KBM-7 (cell line): ENCODE measurements at regions not wholly inside any gene's neighbourhood (a gene's known extent, or its start where the extent isn't known, plus 50 kb on each side); places are given as distances from the start of the nearest gene placed in this dataset.

Experiments used
- DNase-seq: peaks from one replicate; pipeline ENCODE4 v3.0.0-alpha.2; 2015
- in situ Hi-C: fragments of 300-500 bp; cut with MboI; formaldehyde crosslinking; loops from 2 replicates; pipeline ENCODE4 v1.14.3; 2020; ENCODE audit warnings: low sequenced_read_pairs, low pct_unique_long_range_greater_than_20kb, mixed read lengths

GRCh38 chr18:78034755-78035154 lies 785.1 kb downstream of the GALR1 start:
- in situ Hi-C loops, result no loop called here

GRCh38 chr18:78041218-78041617 lies 791.6 kb downstream of the GALR1 start:
- in situ Hi-C loops, result no loop called here
- no peak for DNase-seq

More at GRCh38 chr18:78034755-78035154, 785.1 kb downstream of the GALR1 start:
- DNase-seq, result no peak

GRCh38 chr18:78046631-78047030 lies 797.0 kb downstream of the GALR1 start:
- DNase-seq, result no peak
- in situ Hi-C loops, result no loop called here

- in situ Hi-C loops, result no loop called here
- no peak for DNase-seq
Measured at GRCh38 chr18:78049281-78049680, 799.6 kb downstream of the GALR1 start.

GRCh38 chr18:78054801-78055200 lies 805.2 kb downstream of the GALR1 start:
- in situ Hi-C loops, result no loop called here
- DNase-seq, result no peak

- in situ Hi-C loops, result no loop called here
- DNase-seq, result no peak
Measured at GRCh38 chr18:78056011-78056410, 806.4 kb downstream of the GALR1 start.

- in situ Hi-C loops, result no loop called here
- DNase-seq, result no peak
Measured at GRCh38 chr18:78069784-78070664, 820.4 kb downstream of the GALR1 start.

GRCh38 chr18:78071166-78071710 lies 821.6 kb downstream of the GALR1 start:
- in situ Hi-C loops, result no loop called here
- no peak for DNase-seq

- in situ Hi-C loops, result no loop called here
- DNase-seq, result no peak
Measured at GRCh38 chr18:78071776-78072175, 822.1 kb downstream of the GALR1 start.

GRCh38 chr18:78072375-78072774 lies 822.7 kb downstream of the GALR1 start:
- no peak for DNase-seq
- in situ Hi-C loops, result no loop called here

- in situ Hi-C loops, result no loop called here
- no peak for DNase-seq
Measured at GRCh38 chr18:78073275-78073674, 823.6 kb downstream of the GALR1 start.

GRCh38 chr18:78074400-78075020 lies 824.9 kb downstream of the GALR1 start:
- in situ Hi-C loops, result no loop called here
- DNase-seq, result no peak

GRCh38 chr18:78080081-78080480 lies 830.4 kb downstream of the GALR1 start:
- no peak for DNase-seq
- in situ Hi-C loops, result no loop called here

GRCh38 chr18:78080761-78081160 lies 831.1 kb downstream of the GALR1 start:
- DNase-seq, result no peak
- in situ Hi-C loops, result no loop called here

GRCh38 chr18:78082816-78083215 lies 833.2 kb downstream of the GALR1 start:
- no peak for DNase-seq
- in situ Hi-C loops, result no loop called here

GRCh38 chr18:78085241-78086185 lies 835.9 kb downstream of the GALR1 start:
- no peak for DNase-seq
- in situ Hi-C loops, result no loop called here

GRCh38 chr18:78086931-78087330 lies 837.3 kb downstream of the GALR1 start:
- in situ Hi-C loops, result no loop called here
- no peak for DNase-seq

- in situ Hi-C loops, result no loop called here
- no peak for DNase-seq
Measured at GRCh38 chr18:78087338-78087737, 837.7 kb downstream of the GALR1 start.

GRCh38 chr18:78090584-78090983 lies 840.9 kb downstream of the GALR1 start:
- no peak for DNase-seq
- in situ Hi-C loops, result no loop called here
